Stimulated activated effector memory CD8-positive, alpha-beta T cell treated with anti-CD3 and anti-CD28 coated beads, Interleukin-12 subunit alpha, Interleukin-12 subunit beta, amount 100 ng/mL, for 72 hours (primary cell): ENCODE measurements at regions not wholly inside any gene's neighbourhood (a gene's known extent, or its start where the extent isn't known, plus 50 kb on each side); places are given as distances from the start of the nearest gene placed in this dataset.

Experiments
- ATAC-seq: fragments of 150-1000 bp; cut with Tn5 transposase; 2 replicates; pipeline ENCODE4 v1.10.0; 2021
- DNase-seq, 2 donors: peaks; one replicate each; pipeline ENCODE4 v3.0.0; 2021 to 2022; ENCODE audit warnings: low spot score in 2 of 2
- H3K27ac Mint-ChIP-seq: one replicate; pipeline ENCODE4 v1.8.0; 2022; ENCODE audit warnings: mild to moderate bottlenecking, mixed read lengths
- H3K36me3 Mint-ChIP-seq: one replicate; pipeline ENCODE4 v1.8.0; 2022; ENCODE audit warnings: mild to moderate bottlenecking, mixed read lengths
- H3K4me1 Mint-ChIP-seq: one replicate; pipeline ENCODE4 v1.8.0; 2022; ENCODE audit warnings: mixed read lengths
- H3K4me3 Mint-ChIP-seq: one replicate; pipeline ENCODE4 v1.8.0; 2022; ENCODE audit warnings: mild to moderate bottlenecking, mixed read lengths
- H3K9me3 Mint-ChIP-seq: one replicate; pipeline ENCODE4 v1.8.0; 2022; ENCODE audit warnings: mixed read lengths

DNA sequence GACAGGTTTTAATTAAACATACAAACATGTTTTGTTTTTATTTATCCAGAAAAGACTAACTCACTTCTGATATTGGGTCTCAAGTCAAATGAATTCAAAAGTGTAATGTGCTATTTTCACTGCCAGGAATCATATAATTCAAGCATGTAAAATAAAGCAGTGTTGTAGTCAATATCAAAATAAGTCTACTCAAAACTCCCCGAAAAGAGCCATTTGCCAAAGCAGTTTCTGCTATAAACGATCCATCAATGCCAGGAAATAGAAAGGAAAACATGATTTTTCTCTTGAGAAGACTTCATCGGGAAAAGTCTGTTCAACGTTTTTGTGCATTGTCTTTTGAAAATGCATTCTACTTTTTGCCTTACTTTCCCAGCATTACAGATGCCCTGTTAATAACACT, 633.3 kb downstream of the FAT4 start:
- peaks cover 9% of the 10 kb centered on the region for H3K9me3 Mint-ChIP-seq
- H3K36me3 Mint-ChIP-seq, result no peaks in the 10 kb centered on the region
- no peak overlapping the region for H3K4me3 Mint-ChIP-seq
- H3K27ac Mint-ChIP-seq, result no peak overlapping the region
- ATAC-seq (no peak), DNase-seq (no peak)
- H3K4me1 Mint-ChIP-seq, result no peaks in the 10 kb centered on the region

DNA sequence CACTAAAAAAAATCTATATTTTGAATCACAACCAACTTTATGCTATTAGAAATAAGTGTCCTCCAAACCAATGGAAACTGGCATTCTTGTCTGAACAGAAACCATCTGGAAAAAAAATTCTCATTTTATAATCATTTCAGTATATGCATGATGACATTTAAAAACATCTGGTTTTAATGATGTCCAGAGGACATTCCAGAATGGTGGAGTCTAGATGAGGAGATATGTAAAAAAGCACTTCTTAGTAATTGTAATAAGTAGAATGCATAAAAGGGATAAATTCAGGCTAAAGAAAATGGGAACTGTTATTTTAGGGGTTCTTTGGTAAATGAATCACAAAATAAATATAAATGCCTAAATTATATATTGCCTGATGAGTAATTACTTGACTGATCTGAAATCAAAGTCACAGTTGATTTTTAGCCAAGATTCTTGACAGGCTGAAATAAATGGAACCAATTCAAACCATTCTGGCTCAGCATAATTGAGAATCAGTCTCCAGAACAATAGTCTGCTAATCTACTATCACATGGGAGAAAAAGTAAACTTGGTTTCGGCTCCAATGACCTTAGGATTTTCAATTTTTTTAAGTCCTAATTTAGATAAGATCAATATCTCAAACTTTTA, 636.6 kb downstream of the FAT4 start:
- Mint-ChIP-seq H3K4me3 (no peak overlapping the region), H3K9me3 (peaks cover 5% of the 10 kb centered on the region), H3K36me3 (no peaks in the 10 kb centered on the region), H3K4me1 (no peaks in the 10 kb centered on the region), H3K27ac (no peak overlapping the region)
- ATAC-seq, result no peak
- DNase-seq, result no peak

DNA sequence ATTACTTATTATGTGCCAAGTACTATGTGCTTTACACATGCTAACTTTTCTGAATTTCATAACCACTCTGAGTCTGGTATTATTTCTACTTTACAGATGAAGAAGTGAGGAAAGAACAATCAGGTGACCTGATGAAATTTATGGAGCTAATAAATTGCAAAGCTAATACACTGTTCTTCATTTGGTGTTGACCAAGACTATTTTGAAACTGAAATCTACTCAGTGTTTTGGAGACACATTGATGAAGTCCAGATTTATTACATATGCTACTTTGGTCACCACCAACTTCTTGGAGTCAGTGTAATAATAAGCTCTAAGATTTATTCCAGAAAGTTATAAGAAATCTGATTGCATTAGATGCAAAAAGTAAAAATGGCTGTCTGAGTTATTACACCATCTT, 637.9 kb downstream of the FAT4 start:
- Mint-ChIP-seq H3K9me3 (peaks cover 8% of the 10 kb centered on the region), H3K4me1 (no peaks in the 10 kb centered on the region), H3K27ac (no peak overlapping the region), H3K4me3 (no peak overlapping the region), H3K36me3 (no peaks in the 10 kb centered on the region)
- no peak for DNase-seq
- no peak for ATAC-seq

DNA sequence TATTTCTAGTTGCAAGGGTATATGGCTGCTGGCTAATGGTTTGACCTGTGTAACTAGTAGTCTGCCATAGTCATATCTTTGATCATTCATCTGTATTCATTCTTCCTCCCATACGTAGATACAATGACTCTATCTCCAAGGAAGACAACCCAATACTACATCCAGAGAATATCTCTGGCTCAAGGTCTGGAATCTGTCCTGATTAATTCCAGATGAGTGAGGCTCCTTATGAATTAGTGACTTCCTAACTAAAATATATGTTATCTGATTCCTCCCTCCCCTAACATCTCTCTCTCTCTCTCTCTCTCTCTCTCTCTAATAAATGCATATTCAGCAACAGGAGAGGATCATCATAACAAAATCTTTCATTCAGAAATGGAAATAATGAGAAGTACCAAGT, 641.5 kb downstream of the FAT4 start:
- no peak for ATAC-seq
- H3K4me3 Mint-ChIP-seq, result no peak overlapping the region

DNA sequence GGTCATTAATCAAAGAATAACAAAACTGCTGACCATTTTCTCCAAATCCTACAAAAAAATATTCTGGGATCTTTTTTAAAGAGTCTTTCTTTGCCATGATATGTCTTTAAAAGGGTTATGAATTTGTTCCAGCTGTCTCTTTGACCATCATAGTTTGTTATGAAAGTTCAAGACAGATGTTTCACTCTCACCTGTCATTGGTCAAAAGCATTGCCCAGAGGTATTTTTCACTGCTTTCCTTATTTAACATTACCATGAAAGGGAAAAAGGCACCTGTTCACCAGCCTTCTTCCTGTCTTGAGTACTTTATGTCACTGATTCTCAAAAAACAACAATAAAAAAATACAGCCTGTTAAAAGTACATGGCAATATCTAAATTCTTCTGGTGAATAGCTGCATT, 643.8 kb downstream of the FAT4 start:
- no peaks in the 10 kb centered on the region for H3K4me1 Mint-ChIP-seq
- peaks cover 20% of the 10 kb centered on the region for H3K9me3 Mint-ChIP-seq
- no peak overlapping the region for H3K27ac Mint-ChIP-seq
- DNase-seq, result no peak
- H3K4me3 Mint-ChIP-seq, result no peak overlapping the region
- H3K36me3 Mint-ChIP-seq, result no peaks in the 10 kb centered on the region
- ATAC-seq, result no peak

More for the DNA sequence above, 641.5 kb downstream of the FAT4 start:
- H3K36me3 Mint-ChIP-seq, result no peaks in the 10 kb centered on the region
- no peaks in the 10 kb centered on the region for H3K4me1 Mint-ChIP-seq
- peaks cover 9% of the 10 kb centered on the region for H3K9me3 Mint-ChIP-seq
- H3K27ac Mint-ChIP-seq, result no peak overlapping the region
- DNase-seq, result no peak

DNA sequence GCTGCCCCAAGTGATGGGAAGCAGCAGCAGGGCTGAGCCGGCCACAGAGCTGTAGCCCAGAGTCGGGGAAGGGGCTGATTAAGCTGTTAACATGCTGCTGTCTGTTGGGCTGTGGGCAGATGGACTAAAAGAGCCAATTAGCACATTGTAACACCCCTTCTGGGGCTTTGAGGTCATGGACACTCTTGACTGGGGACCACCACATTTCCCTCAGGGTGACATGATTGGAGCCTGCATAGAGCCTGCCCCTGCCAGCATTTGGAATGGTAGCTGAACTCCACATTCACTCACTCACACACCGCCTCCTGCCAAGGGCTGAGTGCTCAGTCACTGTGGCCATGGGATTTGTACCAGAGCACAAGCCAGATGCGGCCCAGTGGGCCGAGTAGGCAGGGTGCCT, 646.9 kb downstream of the FAT4 start:
- DNase-seq, result no peak
- H3K27ac Mint-ChIP-seq, result no peak overlapping the region

DNA sequence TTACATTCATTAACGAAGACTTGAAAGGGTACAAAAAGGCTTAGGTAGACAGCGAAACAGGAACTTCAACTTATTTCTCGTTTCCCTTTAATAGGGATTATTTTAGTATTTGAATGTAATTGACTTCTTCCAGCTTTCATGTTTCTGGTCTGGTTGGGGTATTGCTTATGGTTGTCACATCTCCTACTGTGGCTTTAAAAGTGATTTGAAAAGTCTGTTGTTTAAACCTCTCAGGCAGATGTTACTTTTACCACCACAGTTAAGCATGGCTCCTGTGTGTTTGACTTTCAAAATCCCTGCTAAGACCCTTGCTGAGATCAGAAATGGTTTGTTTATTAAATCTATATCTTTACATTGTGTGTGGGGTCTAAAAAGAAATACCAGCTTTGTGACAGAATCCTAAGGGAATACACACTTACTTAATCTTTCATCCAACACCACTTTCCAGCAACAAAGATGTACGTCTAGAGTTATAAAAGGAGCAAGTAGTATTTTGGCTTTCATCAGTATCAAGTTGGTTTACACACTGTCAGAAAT, 661.2 kb downstream of the FAT4 start:
- Mint-ChIP-seq H3K9me3 (peaks cover 14% of the 10 kb centered on the region), H3K4me1 (no peaks in the 10 kb centered on the region)
- no peak for ATAC-seq

More for the DNA sequence above, 646.9 kb downstream of the FAT4 start:
- H3K36me3 Mint-ChIP-seq, result no peaks in the 10 kb centered on the region
- peaks cover 23% of the 10 kb centered on the region for H3K9me3 Mint-ChIP-seq
- no peak for ATAC-seq
- H3K4me3 Mint-ChIP-seq, result no peak overlapping the region
- no peaks in the 10 kb centered on the region for H3K4me1 Mint-ChIP-seq

DNA sequence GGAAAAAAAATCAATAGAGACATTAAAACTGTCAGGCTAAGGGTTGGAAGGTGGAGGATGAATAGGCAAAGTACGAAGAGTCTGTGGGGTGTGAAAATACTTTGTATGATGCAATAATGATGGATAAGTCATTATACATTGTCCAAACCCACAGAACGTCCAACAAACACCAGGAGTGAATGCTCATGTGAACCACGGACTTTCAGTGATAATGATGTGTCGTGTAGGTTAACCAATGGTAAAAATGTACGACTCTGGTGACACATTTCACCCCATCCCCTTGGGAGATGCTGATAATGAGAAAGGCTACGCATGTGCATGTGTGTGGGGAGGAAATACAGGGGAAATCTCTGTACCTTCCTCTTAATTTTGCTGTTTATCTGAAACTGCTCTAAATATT, 665.2 kb downstream of the FAT4 start:
- peaks cover 14% of the 10 kb centered on the region for H3K9me3 Mint-ChIP-seq
- no peak for ATAC-seq

More for the DNA sequence above, 661.2 kb downstream of the FAT4 start:
- no peaks in the 10 kb centered on the region for H3K36me3 Mint-ChIP-seq
- no peak for DNase-seq
- H3K27ac Mint-ChIP-seq, result no peak overlapping the region
- H3K4me3 Mint-ChIP-seq, result no peak overlapping the region

DNA sequence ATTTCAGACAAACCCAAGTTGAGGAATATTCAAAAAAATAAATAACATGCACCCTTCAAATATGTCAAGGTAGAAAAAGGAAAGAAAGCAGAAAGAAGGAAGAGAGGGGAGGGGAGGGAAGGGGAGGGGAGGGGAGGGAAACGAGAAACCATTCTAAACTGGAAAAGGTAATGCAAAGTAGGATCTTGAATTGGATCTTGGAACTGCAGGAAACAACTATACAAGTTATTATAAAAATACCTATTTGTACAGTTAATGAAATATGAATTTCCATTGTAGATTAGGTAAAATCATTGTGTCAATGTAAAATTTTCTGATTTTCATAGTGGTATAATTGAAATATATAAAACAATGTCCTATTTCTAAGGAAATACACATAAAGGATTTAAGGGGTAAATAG, 668.4 kb downstream of the FAT4 start:
- Mint-ChIP-seq H3K4me3 (no peak overlapping the region), H3K9me3 (peaks cover 16% of the 10 kb centered on the region), H3K27ac (no peak overlapping the region), H3K4me1 (no peaks in the 10 kb centered on the region), H3K36me3 (no peaks in the 10 kb centered on the region)
- ATAC-seq (no peak), DNase-seq (no peak)

More for the DNA sequence above, 665.2 kb downstream of the FAT4 start:
- Mint-ChIP-seq H3K4me1 (no peaks in the 10 kb centered on the region), H3K4me3 (no peak overlapping the region), H3K27ac (no peak overlapping the region), H3K36me3 (no peaks in the 10 kb centered on the region)
- DNase-seq, result no peak

DNA sequence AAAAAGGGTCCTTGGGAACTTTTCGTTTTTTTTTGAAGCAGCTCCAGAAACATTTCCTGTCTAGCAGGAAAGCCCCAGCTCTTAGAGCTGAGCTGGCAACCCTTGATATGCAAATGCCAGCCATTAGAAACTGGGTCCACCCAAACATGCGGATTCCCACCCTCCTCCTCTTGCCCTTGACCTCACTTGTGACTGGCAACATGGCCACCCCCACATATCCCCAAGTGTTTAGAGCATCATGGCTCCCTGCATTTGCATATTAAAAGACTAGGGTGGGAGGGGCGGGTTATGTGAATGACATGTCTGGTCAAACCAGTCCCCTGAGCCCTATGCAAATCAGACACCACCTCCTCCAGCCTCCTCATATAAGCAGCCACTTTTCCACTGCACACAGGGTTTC, 671.1 kb downstream of the FAT4 start:
- H3K27ac Mint-ChIP-seq, result no peak overlapping the region

DNA sequence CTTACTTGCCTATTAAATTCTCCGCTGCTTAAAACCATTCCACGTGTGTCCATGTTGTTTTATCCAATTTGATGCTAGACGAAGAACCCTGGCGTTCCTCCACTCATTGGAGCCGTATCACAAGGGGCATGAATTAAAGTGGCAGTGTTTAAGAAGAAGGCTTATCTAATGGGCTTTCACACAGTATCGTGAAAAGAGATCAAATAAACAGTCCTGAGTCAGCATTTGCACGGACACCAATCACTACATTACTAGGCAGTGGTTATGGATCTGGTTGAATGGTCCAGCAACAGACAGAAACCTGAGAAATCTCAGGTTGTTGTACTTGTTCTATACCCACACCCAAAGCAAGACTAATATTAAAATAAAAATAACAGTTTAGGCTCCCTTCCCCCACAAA, 671.6 kb downstream of the FAT4 start:
- no peak overlapping the region for H3K4me3 Mint-ChIP-seq
- H3K27ac Mint-ChIP-seq, result no peak overlapping the region
- DNase-seq (no peak), ATAC-seq (no peak)
- H3K9me3 Mint-ChIP-seq, result peaks cover 18% of the 10 kb centered on the region
- no peaks in the 10 kb centered on the region for H3K36me3 Mint-ChIP-seq
- no peaks in the 10 kb centered on the region for H3K4me1 Mint-ChIP-seq

More for the DNA sequence above, 671.1 kb downstream of the FAT4 start:
- no peaks in the 10 kb centered on the region for H3K36me3 Mint-ChIP-seq
- no peaks in the 10 kb centered on the region for H3K4me1 Mint-ChIP-seq
- no peak overlapping the region for H3K4me3 Mint-ChIP-seq
- peaks cover 17% of the 10 kb centered on the region for H3K9me3 Mint-ChIP-seq
- DNase-seq, result no peak
- no peak for ATAC-seq

DNA sequence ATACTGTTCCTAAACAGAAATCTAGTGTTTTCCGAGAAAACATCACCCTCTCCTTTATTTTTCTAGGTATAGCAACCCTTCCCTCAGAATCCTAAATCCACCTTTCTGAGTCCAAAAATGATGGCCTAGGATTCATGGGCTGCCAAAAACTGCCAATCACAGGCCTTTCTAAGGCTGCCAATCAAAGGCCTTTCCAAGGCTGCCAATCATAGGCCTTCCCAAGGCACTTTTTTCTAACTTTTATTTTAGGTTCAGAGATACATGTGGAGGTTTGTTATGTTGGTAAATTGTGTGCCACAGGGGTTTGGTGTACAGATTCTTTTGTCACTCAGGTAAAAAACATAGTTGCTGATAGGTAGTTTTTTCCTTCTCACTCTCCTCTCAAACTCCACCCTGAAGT, 673.7 kb downstream of the FAT4 start:
- H3K4me1 Mint-ChIP-seq, result no peaks in the 10 kb centered on the region
- DNase-seq (no peak), ATAC-seq (no peak)
- H3K27ac Mint-ChIP-seq, result no peak overlapping the region
- H3K9me3 Mint-ChIP-seq, result peaks cover 12% of the 10 kb centered on the region
- H3K36me3 Mint-ChIP-seq, result no peaks in the 10 kb centered on the region
- H3K4me3 Mint-ChIP-seq, result no peak overlapping the region

DNA sequence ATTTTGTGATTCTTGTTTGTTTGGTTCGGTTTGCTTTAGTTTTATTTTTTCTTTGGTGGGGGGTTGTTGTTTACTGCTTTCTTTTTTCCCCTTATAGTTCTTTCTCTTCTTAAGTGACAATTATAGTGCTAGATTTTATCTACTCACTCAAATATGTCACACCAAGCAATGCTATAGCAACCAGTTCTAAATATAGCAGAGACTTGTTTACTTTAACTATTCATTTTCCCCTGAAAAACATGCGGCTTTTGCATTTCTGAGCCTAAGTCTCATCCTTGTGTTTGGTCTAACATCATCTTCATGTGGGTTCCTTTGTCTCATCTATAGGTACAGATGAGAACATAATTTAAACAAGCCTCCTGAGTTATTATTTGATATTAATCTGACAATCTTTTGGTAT, 676.6 kb downstream of the FAT4 start:
- no peak for DNase-seq
- ATAC-seq, result no peak
- H3K27ac Mint-ChIP-seq, result no peak overlapping the region
- H3K4me1 Mint-ChIP-seq, result no peaks in the 10 kb centered on the region
- no peaks in the 10 kb centered on the region for H3K36me3 Mint-ChIP-seq
- peaks cover 9% of the 10 kb centered on the region for H3K9me3 Mint-ChIP-seq
- no peak overlapping the region for H3K4me3 Mint-ChIP-seq

DNA sequence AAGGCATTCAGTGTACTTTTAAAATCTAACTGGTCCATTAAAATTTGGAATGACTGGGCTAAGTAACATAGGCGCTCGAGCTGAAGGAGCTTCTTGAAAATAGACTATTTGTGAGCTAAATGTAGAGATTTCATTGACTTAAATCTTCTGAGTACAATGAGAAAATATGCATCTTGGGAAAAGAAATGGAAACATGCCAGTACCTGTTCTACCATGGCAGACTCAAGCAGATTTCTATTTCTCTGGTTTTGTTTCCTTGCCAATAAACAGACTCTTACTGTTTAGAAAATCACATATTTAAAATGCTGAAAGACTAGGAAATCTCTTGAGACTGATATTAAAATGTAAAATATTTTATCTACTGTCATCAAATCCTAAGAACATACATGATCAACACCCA, 678.1 kb downstream of the FAT4 start:
- H3K36me3 Mint-ChIP-seq, result no peaks in the 10 kb centered on the region
- DNase-seq, result no peak
- no peak for ATAC-seq

DNA sequence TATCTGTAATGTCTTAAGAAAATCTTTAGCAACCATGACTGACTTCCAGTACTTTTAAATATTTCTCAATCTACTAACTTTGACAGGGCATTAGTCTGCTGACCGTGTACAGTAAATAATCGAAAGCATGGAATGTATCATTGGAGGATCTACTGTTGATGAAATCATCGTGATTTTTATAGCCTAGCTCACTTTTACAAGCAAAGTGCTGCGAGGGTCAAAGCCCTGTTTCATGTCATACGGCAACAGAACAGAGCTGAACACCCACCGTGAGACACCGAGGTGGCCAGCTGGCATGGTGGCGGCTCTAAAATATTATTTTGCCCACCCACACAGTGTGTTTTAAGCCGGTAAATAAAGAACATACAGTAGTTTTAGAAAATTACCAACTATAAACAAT, 679.3 kb downstream of the FAT4 start:
- no peaks in the 10 kb centered on the region for H3K36me3 Mint-ChIP-seq
- no peaks in the 10 kb centered on the region for H3K4me1 Mint-ChIP-seq
- peaks cover 12% of the 10 kb centered on the region for H3K9me3 Mint-ChIP-seq
- H3K4me3 Mint-ChIP-seq, result no peak overlapping the region
- H3K27ac Mint-ChIP-seq, result no peak overlapping the region
- DNase-seq, result no peak
- no peak for ATAC-seq

More for the DNA sequence above, 678.1 kb downstream of the FAT4 start:
- no peaks in the 10 kb centered on the region for H3K4me1 Mint-ChIP-seq
- no peak overlapping the region for H3K27ac Mint-ChIP-seq
- no peak overlapping the region for H3K4me3 Mint-ChIP-seq
- peaks cover 6% of the 10 kb centered on the region for H3K9me3 Mint-ChIP-seq

DNA sequence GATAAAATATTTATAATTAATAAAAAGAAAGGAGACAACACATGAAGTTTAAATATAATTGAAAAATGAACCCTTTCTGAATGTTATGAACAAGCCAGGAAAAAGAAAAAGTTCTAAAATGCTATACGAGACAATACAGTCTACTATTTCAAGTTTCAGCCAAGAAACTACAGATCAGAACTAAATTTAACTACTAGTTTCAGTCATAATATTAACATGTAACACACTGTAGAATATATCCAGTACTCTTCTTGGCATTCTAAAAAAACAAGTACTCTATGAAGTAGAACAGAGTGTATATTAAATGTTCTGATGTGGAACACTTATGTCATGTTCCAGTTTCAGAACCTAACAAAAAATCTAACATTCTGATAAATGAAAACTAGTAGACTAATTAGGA, 679.7 kb downstream of the FAT4 start:
- Mint-ChIP-seq H3K36me3 (no peaks in the 10 kb centered on the region), H3K4me1 (no peaks in the 10 kb centered on the region), H3K27ac (no peak overlapping the region), H3K9me3 (peaks cover 12% of the 10 kb centered on the region), H3K4me3 (no peak overlapping the region)
- ATAC-seq (no peak), DNase-seq (no peak)
